GM19023 (cell line): ENCODE measurements at regions not wholly inside any gene's neighbourhood (a gene's known extent, or its start where the extent isn't known, plus 50 kb on each side); places are given as distances from the start of the nearest gene placed in this dataset.
"Not testable (repeated sequence)": the region's sequence is repeated elsewhere in the genome, so short reads cannot be mapped to it uniquely, and the experiment has no call there.

ENCODE experiments used
- ATAC-seq: cut with Tn5 transposase; IDR thresholded peaks from one replicate; pipeline ENCODE4 v1.9.1; 2021; ENCODE audit warnings: mild to moderate bottlenecking, moderate library complexity; ENCODE audit not compliant: unreplicated experiment

DNA sequence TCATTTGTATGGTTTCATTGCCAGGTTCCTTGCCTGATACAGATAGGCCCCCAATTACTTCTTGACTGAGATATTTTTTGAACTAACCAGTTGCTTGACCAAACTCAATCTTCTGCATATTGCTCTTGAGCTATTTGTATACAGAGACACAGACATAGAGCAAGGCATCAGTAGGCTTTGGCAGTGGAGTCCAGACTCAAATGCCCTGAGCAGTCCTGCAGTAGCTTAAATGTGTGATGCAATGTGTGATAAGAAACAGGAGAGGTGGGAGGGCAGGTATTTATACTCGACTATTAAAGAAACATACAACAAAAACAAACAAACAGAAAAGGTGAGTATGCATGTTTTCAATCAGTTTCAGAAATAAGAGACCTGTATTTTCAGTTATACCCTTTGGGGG, 197.9 kb upstream of the DAB1 start:
- ATAC-seq: no peak

DNA sequence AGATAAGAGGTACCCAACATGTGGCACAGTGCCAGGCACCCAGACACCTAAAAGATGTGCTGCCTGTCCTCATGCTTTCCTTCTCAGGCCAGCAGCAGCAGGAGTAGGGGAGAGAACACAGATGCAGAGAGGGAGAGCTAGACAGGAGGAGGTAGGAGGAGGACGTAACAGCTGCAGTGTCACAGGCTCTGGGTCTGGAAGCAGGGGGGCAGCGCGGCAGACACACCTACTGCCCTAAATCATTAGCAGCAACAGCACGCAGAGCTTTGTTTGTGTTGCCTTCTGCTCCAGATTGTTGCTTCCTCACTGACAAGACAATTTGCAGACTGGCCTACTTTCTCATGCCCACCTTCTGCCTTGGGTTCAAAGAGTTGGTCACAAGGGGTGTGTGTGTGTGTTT, 196.7 kb upstream of the DAB1 start:
- no peak for ATAC-seq

DNA sequence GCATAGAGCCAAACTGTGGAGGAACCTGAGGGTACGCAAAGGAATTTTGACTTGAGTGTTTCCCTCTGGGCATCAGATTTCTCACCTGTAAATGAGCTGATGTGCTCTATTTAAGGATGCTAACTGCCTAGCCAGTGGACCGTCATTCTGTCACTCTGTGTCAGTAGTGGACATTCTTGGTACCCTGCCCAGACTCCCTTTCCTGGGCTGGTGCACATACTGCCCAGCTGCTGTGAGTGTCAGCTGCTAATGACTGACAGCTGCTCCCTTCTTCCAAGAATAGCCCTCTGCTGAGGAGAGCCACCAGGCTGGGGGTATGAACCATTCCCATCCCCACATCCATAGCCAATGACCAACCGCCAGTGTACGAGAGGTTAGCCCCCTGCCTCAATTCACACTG, 193.1 kb upstream of the DAB1 start:
- ATAC-seq: no peak

DNA sequence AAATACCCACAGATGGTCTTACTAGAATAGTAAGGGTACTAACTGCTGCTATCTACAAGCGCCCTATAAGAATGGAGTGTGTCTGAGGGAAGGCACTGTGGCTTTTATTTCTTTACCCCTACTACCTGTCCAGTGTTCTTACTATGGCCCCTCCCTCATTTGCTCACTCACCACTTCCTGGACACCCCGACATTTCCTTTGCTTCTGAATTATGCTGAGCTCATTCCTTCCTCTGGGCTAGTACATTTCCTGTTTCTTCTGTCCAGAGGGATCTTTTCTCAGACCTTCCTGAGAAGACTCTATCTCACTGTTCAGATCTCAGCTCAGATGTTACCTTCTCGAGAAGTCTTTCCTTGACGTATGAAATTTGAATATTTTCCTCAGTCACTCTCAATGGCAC, 192.1 kb upstream of the DAB1 start:
- ATAC-seq: no peak

DNA sequence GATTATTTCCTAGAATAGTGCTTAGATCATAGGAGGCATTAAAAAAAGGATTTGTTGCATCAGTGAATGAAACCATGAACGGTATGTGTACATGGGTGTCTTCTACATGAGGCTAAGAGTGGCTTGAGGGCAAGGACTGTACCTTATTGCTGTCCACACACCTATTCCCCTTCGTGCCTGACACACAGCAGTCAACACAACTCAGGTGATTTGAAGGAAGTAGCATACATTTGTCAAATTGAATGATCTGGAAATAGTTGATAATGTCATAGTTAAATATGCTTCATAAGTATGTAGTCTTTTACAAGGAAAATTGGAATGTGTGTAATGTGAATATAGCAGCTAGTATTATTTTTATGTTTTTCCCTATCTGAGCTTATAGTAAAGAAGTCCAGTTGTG, 189.0 kb upstream of the DAB1 start:
- ATAC-seq: no peak

DNA sequence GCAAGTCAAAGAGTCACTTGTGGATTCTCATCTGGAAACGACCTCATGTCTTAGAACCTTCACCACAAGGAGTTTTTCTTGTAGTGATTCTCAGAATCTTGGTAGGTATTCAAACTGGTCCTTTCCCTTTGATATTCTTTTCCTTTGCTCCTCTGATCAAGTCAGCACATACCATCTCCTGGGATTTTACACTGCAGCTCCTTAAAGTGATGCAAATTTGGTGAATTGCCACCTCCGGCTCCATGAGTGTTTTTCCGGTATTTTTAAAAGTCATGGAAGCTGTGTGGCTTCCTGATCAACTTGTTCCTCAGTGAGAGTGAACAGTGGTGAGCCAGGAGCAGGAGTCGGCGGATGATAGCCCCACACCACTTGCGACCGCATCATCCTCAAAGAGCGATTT, 182.1 kb upstream of the DAB1 start:
- no peak for ATAC-seq

DNA sequence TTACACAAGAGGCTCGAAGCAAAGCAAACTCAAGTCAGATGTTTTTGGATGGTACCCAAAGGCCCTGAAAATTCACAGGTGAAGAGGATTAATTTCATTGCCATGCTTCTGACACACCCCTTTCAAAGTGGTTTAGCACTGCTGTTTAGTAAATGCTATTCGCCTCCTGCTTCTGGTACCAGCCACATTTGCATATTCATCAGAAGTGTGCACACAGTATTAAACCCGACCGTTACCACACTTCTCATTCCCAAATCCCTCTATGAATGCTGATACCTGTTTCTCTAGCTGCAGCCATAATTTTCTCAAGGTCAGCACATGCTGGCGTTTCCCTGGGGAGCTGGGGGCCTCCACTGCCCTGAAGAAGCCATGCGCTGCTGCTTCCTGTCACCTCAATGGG, 179.8 kb upstream of the DAB1 start:
- no peak for ATAC-seq

DNA sequence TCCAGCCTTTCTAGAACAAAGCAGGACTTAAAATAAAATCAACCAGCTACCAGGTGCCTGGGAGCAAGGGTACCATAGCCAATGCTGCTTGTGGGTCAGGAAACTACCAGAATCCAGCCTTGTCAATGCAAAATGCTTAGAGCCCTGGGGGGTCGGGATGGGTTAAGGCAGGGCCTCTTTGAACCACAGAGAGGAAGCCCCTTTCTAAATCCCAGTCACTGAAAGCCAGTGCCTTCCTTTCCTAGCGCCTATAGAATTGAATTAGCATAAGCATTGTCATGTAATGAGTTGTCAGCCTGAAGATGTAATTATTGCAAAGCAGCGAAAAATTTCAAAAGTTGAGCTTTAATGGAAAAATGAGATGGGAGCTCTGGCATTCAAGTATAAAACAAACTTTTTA, 176.6 kb upstream of the DAB1 start:
- no peak for ATAC-seq

DNA sequence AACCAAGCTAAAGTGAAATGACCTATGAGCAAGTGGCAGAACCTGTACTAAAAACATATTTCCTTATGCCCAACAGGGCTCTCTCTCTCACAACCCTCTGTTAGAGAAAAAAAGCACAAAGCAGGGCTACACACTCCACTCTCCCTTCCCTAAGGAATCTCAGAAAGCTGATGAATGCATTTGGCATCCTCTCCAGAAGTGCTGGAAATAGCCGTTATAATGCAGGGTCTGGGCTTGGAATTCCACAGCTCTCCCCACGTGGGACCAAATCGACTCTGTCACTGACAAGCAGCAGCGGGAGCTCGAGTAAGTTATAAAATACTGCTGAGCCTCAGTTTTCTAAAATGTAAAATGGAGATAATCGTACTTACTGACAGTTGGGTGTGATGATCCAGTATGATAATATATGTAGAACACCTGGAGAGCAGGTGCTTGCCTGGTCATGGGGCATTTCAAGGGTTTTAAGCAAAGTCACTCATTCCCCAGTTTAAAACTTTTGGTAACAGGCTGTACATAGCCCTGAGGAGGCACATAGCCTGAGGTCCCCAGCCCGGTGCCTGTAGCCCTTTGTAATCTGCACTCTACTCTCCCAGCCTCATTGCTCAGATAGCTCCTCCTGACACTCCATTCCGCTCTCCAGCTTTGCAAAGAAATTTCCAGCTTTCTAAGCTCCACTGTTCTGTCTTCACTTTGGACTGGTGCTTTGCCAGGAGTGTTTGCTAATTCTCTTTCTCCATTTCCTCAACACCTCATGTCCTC, 175.6 kb upstream of the DAB1 start:
- no peak for ATAC-seq

DNA sequence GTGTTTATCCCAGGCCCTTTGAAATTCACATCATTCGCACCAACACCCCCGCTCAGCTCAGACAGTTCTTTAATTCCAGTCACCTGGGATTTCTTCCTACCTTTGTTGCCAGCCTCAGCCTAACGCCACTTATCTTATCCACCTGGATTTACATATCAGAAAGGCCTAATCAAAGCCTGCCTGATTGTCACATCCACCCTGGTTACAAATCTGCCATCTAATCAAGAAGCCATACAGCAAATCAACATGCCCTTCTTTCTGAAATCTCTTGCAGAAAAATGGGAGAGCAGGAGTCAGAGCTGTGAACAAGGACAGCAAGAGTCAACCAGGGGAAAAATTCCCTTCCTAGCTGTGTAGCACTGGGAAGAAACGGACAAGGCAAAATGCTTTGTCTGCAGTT, 173.2 kb upstream of the DAB1 start:
- no peak for ATAC-seq

DNA sequence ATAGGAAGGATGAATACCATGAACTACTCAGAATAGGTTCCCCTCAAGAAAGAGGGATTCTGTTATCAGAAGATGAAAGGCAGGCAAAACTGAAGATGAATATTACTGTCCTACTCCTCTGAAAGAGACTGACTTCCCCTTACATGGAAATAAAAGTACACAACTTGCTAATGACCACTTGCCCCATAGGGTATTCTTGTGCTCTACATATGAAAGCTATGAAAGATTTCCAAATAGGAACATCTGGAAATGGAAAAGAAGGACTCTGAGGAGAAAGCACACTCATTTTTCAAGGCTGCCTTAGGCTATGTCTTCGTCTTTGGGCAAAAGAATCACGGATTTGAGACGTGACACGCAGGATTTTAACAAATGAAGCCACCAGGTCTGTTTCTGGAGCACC, 170.1 kb upstream of the DAB1 start:
- ATAC-seq: no peak

DNA sequence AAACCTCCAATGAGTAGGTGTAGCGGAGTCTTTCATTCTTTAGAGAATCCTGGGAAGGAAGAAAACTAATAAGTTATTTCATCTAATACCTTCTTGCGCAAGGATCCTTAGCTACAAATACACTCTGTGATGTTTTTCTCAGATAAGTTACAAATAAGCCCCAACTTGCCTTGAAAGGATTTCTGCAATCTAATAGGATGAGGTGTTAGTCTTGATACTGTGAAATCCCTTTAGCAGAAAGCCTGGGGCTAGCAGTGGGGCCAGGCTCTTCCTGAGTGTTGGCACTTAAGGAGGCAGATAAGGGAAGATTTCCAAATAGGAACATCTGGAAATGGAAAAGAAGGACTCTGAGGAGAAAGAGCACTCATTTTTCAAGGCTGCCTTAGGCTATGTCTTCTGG, 168.0 kb upstream of the DAB1 start:
- ATAC-seq: no peak

DNA sequence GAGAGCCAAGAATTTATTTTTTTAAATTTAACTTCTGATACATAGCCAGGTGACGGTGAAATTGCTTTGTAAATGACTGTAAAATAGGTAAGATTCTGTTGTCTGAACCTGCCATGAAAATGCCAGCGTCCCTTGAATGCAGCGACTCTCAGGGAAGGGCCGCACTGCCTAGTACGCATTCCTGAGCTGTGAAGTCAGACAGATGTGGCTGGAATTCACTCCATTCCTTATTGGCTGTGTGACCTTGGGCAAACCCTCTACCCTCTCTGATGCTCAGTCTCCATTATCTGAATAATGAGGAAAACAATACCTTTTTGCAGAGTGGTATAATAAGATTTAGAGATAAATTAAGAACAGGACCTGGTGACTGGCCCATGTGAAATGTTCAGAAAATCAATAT, 167.1 kb upstream of the DAB1 start:
- ATAC-seq: no peak

DNA sequence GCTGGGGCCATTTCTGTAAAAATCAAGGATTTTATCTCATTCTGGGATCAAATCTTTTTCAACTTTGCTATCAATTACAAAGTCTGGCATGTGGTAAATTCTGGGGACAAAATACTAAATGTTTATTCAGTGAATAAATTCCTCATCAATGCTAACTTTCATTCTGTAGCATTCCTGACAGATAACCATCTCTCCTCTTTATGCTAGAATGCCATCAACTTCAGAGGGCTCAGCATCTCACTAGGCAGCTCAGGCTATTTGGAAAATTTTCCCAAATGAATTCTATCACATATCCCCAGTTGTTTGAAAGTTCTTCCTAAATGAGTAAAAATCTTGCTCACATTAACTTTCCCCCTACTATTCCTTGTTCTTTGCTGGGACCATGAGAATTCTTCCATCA, 163.0 kb upstream of the DAB1 start:
- no peak for ATAC-seq

DNA sequence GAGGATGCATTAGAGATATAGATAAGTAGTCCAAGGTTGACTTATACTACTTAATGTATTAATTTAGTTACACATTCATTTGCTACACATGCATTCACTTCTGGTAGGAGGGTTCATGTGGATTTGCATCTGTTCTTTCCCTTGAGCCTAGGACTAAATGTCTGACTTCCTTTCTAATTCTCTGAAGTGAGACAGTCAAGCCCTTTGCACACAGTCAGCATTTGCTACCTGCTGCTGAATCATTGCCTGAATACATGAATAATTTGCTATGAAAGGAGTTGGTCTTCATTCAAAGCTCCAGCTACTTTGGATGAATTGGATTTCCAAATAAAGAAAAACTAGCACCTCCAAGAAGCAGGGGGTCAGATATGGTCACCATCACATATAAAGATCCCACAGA, 154.8 kb upstream of the DAB1 start:
- ATAC-seq: no peak

DNA sequence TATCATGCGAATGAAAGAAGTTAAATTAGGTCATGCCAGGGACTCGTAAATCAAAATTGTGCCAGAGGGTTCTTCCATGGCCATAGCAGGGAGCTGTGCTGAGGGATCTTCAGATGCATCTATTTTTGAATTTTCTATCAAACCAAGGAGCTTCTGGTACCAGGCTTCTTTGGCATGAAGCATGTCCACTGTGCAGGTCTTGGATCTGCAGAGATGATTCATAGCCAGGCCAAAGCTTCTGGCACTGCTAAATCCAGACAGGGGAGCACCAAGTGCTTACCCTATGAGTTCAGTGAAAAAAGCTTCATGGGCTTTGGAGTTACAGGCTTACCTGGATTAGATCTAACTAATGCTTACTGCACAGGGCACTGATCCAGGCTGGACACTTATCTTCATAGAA, 154.2 kb upstream of the DAB1 start:
- ATAC-seq: no peak

DNA sequence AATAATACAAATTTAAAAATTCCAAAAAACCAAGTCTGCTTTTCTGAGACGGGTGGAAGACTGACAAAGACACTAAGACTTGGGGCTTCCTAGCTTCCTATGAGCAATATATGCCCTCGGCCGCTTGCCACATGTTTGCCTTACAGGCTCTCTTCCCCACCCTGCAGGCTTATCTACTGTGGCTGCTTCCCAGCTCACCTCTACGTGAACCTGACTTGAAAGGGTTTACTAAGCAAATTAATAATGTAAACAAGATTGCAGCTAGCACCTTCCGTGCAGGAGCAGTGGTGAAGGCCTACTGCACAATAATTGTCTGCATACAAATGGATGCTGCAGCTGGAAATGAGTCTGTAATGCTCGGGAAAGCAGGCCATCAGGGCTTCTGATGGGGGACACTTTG, 152.9 kb upstream of the DAB1 start:
- ATAC-seq: no peak

DNA sequence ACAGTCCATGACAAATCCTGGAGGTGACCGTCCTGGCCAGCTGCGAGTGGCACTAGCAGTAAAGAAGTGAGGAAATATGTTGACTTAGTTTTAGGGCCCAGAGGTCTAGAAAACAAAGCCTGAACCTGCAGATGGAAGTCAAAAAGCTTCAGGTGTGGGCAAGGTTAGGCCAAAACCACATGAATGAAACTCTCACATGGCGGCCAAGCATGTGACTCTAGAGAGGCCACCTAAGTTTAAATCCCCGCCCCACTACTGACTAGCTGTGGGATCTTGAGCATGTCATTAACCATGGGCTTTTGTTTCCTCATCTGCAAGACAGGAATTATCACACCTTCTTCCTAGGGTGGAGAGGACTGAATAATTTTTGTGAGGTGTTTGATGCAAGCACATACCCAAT, 148.2 kb upstream of the DAB1 start:
- no peak for ATAC-seq

DNA sequence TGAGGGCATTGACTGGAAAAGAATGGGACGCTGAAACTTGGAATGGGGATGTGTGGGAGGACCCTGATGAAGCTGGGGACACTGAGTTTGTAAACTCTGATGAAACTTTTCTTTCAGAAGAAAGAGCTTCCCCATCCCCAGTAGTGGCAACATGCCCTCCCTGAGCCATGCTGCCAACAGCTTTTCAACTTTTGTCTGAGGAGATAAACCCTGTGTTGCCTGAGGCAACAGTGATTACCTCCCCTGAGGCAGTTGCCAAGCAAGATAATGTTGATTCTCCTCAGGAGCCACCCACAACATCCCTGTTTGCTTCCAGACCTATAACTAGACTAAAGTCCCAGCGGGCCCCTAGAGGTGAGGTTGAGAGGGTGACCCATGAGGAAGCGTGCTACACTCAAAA, 134.2 kb upstream of the DAB1 start:
- ATAC-seq: not testable (repeated sequence)

DNA sequence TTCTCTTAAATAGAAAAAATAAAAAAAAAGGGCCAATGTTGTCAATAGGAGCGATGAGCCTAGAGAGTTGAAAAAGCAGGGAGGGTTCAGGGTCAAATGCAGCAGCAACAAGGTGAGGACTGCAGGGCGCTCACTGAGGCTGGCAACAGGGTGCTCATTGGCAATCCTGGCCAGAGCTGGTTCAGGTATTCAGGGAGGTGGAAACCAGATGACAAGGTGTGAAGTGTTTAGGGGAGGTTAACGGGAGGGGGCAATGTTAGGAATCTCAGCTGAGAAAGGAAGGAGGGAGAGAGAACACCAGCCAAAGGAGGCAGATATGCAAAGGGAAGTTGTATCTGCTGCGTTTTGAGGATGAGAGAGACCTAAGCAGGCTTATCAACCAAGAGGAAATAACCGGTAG, 129.8 kb upstream of the DAB1 start:
- ATAC-seq: no peak

DNA sequence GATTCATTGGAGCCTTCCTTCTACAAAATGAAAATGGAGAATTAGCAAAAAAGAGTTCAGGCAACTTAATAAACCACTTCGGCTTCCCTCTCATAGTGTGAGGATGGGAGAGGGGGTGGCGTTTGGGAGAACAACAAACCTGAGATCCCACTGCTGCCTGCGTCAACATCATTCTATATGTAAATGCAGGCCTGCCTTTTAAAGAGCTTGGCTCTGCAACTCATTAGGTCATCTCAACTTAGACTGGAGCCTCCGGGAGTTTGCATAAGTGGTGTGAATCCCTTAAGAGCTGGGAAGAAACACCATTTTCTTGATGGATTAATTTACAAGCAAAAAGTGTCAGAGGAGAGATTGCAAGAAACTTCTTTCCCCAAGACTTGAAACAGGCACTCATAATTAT, 127.6 kb upstream of the DAB1 start:
- no peak for ATAC-seq

DNA sequence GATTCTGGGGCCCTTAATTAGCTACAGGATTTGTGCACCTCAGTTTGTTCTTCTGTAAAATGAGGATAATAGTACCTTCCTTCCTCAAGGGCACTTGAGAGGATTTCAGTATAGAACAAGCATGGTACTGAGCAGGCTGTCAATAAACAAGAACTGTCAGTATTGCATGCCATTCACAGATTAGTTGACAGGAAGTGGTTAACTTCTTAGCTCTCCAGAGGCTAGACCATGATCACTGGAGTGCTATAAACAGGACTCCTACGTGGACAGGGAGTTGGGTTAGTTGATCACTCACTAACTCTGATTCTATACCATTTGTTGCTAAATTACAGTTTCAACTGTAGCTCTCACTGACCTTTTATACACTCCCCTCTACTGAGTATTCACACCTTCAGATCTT, 126.2 kb upstream of the DAB1 start:
- ATAC-seq: no peak

DNA sequence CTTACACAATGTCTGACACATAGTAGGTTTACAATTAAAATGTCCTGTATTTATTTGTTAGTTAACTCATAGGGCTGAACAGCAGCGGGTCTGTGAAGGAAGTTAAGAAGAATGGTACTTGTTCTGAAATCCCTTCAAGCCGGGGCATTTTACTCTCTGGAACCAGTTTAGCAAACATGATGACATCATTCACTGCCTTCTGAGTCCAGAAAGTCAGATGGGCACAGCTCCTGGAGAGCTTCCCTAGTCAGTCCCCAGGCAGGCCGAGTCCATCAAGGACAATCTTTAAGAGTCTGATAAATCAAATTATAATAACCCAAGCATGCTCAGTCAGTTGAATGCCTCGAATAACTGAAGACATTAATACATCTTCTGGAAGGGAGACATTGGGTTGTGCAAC, 125.4 kb upstream of the DAB1 start:
- ATAC-seq: no peak
